DMS 273 treated with DMSO at 0.1 percent for 48 hours (cell line): ENCODE measurements at regions not wholly inside any gene's neighbourhood (a gene's known extent, or its start where the extent isn't known, plus 50 kb on each side); places are given as distances from the start of the nearest gene placed in this dataset.
A peak's percentile ranks its signal among the peaks of the same experiment; 100 is the strongest.

Experiments used
- DNase-seq: peaks from one replicate; lab custom pipeline; 2025; lab: John Stamatoyannopoulos, UW

- DNase-seq, result no peak
Measured at GRCh38 chr2:181188605-181189004, 208.2 kb downstream of the UBE2E3 start.

- DNase-seq, result no peak
Measured at GRCh38 chr2:181189951-181190350, 209.5 kb downstream of the UBE2E3 start.

GRCh38 chr2:181190711-181191110 lies 210.3 kb downstream of the UBE2E3 start:
- DNase-seq, result peak; percentile 36

- DNase-seq, result no peak
Measured at GRCh38 chr2:181193550-181193949, 213.1 kb downstream of the UBE2E3 start.

- no peak for DNase-seq
Measured at GRCh38 chr2:181196401-181196800, 216.0 kb downstream of the UBE2E3 start.

DNA sequence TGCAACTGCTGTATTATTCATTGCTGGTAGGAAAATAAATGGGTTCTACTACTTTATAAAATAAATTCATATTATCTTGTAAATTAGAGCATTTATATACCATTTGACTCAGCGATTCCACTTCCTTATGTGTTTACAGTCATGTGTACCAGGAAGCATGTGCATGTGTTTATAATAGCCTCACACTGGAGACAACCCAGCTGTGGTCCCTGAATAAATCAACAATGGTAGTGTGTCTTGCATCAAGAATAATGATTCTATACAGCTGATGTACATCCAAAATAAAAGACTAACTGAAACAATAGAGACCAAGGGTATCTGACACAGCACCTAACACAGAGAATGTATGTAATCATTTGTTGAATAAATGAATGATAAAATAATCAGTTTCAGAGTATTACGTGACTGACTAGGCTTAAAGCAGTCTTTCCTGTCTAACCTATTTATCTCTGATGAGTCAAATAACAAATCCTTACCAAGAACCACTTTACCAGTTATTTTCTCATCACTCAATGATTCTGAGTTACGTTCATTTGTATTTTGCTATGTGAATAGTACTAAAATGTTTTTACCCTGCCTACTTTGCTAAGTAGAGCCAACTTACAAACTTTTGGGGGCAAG lies 216.8 kb downstream of the UBE2E3 start:
- DNase-seq, result no peak

DNA sequence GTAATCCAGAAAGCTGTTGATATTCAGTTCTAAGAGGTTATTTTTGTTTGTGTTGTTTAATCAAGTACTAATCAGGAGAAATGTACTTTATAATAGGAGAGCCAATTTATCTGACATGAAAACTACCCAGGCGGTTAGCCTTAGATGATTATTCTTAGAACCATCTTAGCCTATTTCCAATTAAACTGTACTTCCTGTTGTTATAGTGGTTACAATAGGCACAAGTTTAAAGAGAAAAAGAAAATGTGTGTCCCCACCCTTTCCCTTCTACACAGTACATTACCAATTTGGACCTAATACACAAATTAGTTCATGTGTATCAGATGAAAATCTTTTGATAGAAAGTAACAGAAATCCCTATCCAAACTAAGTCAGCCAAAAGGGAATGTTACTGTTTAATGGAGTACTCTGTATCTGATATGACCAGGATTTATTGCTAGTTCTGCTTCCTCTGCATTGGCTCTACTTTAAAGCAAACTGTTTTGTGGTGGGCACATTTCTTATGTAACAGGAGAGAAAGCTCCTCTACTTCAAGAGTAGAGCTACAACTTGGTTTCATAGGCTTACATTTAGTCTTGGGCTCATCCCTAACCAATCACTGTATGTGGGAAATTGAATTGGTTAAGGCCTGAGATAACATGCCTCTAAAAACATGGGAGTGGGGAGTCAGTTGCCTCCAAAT lies 217.9 kb downstream of the UBE2E3 start:
- DNase-seq, result no peak

GRCh38 chr2:181203412-181203811 lies 223.0 kb downstream of the UBE2E3 start:
- no peak for DNase-seq

DNA sequence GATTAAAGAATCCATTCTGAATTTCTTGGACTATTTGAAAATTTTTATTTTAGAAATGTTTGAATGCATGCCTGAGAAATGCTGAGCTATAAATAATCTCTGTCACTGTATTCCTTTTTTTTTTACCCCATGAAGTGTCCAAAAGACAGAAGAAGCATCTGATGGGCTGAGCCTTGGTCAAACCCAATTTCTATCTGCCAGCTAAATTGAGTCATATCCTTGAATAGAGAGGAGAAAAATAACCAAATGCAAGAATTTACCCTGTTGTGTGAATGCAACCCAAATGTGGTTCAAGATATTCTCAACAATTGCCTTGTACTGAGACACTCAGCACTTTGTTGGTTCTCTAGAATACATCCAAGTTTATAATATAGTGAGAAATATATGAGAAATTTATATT lies 223.5 kb downstream of the UBE2E3 start:
- DNase-seq, result no peak

DNA sequence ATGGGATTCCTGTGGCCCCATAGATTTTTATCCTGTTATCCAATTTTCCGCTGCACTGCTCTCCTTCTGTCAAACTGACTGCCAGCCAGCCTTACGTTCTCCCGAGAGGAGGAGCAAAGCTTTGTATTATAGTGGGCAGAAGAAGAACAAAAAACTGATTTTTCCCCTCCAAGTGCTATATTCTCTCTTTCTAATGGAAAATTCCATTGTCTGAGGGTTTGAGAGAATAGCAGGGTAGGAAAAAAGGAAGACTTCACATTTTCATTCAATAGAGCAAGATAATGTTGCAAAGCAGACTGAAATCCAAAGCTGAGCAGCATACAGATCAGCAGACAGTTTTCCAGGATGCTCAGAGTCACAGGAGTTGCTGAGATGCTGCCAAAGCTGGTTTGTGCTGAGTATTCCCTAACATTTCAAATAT lies 238.0 kb downstream of the UBE2E3 start:
- peak; percentile 28 for DNase-seq

GRCh38 chr2:181223234-181223633 lies 234.0 kb upstream of the ITGA4 start:
- DNase-seq, result no peak

DNA sequence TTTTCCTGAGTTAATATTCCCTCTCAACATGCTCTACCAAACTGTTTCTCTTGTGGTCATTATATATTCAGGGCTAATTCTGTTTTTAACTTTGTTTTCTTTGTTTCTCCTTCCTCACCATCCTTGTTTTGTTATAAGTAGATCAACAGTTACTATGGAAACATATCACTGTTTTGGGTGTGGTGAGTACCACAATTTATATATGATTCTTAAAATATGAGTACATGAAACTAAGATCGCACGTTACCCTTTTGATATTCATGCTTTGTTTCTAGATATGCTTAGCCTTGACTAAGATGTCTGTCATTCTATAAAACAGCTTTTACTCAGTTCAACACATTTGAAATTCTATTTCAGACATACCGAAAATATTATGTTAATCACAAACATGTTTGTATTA lies 232.3 kb upstream of the ITGA4 start:
- DNase-seq, result no peak

GRCh38 chr2:181228661-181229060 lies 228.5 kb upstream of the ITGA4 start:
- DNase-seq, result no peak

DNA sequence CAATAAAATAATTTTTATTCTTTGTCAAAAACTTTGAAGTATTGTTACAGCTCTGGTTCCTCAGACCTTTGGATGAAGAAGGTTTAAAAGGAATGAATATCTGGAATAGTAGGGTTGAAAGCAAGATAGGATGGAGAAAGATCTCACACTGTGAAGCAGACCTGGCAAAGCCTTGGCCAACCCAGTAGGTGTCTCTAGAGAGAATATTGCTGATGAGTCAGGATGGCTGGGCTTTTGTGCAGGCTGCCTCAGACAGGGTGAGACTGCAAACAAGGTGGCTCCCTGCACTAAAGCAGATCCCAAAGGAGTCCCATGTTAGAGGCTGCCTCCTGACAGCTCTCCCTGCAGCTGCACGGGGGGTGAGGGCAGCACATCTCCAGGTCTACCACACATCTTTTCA lies 226.0 kb upstream of the ITGA4 start:
- peak; percentile 74 for DNase-seq

DNA sequence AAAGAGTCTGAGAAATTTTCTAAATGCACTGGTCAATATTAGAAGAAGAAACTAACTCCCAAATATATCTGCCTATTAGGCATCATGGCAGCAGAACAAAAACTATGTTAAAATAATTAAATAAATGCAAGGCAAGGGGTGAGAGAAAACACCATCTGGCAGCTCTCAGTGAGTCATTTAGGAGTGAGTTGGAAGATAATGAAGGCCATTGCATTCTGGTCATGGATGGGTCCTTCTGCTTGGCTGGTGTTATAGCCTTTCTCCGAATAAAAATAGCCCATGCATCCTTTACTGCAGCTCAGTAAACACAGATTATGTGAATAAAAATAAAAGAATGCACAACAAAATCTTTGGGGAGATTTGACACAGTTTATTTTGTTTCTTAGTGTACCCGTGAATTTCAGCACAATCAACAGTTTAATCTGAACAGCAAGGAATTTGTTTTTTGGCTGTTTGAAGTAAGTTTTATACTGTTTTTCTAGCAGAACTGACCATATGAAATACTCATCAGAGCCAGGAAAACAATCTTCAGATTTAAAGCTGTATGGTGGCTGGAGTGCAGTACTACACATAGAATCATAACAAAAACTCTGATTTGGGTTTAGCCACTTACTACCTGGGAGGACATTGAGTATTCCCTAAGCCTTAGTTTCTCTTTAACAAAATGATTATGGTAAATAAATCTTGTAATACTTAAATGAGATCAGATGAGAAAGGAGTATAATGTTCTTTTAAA lies 225.1 kb upstream of the ITGA4 start:
- DNase-seq, result peak; percentile 95

- DNase-seq, result peak; percentile 63
Measured at GRCh38 chr2:181234487-181234891, 222.7 kb upstream of the ITGA4 start.

DNA sequence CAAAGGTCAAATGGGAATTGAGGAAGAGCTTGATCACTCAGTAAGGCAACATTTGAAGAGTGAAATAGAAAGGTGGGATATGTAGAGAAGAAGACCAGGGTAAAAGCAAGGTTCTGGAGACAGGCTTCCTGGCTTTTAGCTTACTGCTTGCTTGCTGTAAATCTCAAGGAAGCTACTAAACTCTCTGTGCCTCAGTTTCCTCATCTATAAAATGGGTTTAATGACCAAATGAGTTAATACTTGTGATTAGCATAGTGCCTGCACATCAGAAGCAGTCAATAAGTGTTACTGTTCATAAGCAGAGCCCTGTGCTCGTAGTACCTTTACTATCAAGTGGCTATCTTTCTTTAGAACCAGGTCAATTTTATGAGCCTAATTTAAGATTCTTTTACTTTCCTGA lies 222.2 kb upstream of the ITGA4 start:
- no peak for DNase-seq

DNA sequence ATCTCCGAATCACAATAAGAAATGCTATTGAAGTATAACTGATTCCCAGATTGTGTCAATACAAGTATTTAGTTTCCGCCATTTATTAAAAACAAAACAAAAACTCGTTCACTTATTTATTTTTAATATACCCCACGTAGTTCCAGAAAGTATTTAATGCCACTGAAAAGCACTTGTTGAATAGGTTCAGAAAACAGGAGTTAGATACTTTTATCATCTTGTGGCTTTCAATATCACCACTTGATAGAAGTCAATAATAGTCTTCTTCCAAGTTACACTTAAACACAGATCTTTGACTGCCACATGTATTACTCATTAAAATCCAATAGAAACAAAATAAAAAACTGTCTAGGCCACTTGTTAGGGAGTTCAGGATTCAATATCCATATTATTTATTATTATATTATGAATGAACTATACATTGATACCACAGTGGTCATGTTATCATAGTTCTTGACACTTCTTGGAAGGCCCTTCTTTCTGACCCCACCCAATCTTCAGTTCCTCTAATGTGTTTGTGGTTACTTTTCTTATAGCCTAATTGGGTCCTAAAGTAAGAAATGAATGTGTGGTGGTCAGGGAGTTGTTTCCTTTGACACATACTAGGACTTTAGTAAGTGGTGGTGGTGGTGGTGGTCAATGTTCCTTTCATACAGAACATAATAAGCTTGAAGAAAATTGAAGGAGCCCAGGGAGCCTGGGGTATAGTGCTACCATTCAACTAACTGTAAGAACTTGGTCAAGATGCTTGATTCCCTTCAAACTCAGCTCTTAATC lies 221.3 kb upstream of the ITGA4 start:
- DNase-seq, result no peak

- no peak for DNase-seq
Measured at GRCh38 chr2:181239201-181239799, 217.9 kb upstream of the ITGA4 start.

DNA sequence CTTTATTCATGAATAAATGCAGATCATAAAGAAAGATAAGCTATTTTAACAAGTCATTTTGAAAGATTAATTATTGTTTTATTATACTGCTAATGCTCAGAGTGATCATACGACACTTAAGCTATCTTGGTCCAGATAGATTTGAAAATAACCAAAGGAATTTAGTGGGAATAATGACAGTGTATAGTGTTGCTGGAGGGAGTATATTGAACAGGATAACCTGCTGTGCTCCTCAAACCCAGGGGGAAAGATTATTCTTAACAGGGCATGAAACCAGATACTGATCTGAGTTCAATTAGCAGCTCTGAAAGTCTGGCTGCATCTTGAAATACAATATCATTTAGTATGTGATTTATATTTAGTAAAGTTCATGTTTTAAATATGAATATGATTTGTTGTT lies 216.3 kb upstream of the ITGA4 start:
- DNase-seq, result no peak

DNA sequence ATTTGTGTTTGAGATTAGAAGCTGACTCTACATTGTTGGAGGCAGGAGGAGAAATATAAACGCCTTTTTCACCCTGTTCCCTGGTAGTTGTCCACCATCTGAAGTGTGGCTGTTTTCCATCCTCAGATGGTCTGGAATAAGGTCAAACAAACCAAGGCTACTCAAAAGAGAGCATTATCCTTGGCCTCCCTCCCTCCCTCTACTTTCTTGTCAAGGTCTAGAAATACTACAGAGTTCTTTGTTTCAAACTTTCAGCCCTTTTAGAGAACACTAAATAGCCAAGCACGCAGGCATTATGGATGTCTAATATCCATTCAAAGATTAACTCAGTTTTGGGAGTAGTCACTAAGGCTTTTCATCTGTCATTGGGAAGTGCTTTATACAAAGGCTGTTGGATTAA lies 215.8 kb upstream of the ITGA4 start:
- DNase-seq, result no peak

GRCh38 chr2:181241797-181242196 lies 215.4 kb upstream of the ITGA4 start:
- no peak for DNase-seq
